Fibroblast of skin of right biceps (primary cell): ENCODE measurements at regions not wholly inside any gene's neighbourhood (a gene's known extent, or its start where the extent isn't known, plus 50 kb on each side); places are given as distances from the start of the nearest gene placed in this dataset.

ENCODE experiments used
- DNase-seq: peaks from one replicate; pipeline ENCODE4 v3.0.0-alpha.2; 2013

DNA sequence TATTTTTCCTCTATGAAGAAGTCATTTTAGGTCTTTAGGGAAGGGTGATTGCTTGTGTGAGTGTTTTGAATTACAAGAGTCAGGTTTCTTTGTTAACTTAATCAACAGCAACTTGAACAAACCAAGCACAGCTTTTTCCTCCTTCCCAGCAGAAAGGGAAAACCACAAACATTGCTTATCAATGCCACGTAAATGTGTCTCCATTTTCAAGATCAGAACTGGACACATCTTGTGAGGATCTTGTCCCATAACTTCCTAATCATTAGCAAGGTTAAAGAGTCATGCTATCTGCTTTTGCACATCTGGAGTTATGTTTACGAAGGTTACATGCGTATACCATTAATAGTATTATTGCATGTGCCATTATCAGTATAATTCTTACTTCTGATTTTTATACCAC lies 248.0 kb upstream of the FLRT2 start:
- no peak for DNase-seq

DNA sequence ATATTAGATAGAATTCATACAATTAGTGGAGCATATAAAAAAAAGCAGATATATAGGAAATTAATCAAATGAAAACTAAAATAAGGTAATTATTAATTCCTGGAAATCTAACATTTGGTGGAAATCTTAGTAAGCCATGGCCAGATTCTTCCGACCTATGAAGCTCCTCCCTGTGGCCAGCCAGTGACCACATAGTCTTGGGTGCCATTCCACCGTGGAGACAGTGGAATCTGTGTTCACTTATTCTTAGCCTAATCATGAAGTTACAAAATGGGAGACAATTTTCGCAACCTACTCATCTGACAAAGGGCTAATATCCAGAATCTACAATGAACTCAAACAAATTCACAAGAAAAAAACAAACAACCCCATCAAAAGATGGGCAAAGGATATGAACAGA lies 241.9 kb upstream of the FLRT2 start:
- DNase-seq, result no peak

DNA sequence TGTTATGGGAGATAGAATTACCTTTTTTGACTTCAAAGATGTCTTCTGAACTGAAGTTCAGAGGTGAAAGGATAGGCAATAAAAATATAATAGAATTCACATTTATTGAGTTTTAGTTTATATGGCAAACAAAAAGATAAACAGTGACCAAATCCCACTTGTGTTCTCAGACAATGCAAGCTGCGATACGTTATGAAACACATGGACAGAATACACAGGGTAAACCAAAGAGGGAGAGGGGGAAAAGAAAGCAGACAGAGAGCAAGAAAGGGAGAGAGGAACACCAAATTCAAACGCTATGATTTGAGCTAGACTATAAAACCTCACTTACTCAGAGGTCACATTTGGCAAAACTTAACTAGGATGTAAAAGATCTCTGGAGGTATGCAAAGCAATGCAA lies 238.2 kb upstream of the FLRT2 start:
- DNase-seq, result no peak

DNA sequence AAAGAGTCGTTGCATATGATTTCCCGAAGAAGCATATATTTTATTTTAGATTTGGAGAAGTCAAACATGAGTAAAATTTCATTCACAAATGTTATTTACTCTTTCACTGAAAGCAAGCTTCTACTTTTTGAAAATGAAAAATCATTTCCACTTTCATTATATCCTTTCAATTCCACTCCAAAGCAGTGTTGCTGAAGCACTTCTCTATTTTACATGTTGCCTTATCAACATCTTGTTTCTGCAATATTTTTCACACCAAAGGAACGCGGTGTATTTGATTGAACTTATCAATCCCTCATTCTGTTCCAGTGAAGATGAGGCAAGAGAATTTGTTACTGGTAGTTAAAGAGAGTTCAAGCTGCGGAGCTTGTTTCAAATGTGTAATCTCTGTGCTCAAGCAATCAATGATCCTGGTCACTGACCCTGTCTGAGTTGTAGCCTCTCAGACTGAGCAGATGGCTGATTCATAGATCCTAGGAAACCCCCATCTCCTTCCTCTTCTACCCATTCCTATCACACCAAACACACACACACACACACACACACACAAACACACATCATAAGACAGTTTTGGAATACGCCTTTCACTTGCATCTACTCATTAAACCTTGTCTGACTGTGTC lies 236.2 kb upstream of the FLRT2 start:
- DNase-seq, result no peak

DNA sequence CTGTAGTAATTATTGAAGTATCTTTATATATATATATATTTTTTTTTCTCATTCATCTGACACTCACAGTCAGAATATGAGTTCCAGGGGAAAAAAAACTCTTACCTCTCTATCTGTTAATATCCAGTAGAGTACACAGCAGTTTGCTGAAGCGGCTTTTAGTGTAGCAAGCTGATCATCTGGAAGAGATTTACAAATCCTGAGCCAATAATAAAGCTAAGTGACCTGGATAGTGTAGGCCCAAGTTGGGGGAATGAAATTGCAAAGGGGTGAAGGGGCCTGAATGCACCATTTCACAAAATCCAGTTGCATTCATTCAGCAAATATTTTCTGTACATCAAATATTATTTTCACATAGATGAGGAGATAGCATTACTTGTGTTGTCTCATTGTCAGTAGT lies 234.6 kb upstream of the FLRT2 start:
- no peak for DNase-seq

DNA sequence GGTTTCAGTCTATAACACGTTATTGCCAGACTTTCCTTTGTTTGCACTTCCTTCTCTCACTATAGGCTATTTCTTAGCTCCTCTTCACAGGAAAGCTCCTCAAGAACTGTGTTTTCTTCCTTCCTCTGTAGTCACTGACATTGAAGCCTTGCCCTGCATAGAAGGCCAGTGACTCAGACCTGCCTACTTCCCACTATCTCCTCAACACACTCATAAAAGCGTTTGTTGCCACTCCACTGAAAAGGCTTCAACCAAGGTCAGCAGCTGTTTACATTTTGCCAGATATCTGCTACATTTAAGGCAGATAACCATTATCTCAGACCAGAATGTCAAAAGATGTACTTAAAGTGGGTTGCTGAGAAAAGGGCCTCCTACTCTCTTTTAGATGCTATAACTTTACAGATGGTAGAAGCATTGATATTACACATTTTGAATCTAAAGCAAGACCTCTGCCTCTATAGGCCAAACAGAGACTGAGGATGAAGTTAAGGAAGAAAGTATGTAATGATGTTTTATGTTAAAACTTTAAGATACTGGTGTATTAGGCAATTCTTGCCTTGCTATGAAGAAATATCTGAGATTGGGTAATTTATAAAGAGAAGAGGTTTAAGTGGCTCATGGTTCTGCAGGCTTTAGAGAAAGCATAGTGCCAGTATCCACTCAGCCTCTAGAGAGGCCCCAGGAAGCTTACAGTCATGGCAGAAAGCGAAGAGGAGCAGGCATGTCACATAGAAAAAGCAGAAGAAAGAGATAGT lies 233.3 kb upstream of the FLRT2 start:
- DNase-seq, result peak; percentile 36

DNA sequence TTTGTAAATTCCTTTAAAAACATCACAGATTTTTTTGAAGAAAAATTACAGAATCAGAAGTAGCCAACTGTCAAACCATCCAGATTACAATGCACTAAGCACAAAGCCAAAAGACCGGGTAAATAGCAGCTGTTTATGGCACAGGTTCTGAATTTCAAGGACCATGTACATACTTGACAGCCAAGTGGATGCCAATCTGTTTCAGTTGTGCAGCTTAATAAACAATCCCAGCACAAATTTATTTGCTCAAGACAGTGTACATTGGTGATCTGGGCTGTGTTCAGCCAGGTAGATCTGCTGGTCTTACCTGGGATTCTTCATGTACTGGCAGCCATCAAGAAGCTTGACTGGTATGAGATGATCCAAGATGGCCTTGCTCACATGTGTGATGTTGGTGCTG lies 229.8 kb upstream of the FLRT2 start:
- no peak for DNase-seq

DNA sequence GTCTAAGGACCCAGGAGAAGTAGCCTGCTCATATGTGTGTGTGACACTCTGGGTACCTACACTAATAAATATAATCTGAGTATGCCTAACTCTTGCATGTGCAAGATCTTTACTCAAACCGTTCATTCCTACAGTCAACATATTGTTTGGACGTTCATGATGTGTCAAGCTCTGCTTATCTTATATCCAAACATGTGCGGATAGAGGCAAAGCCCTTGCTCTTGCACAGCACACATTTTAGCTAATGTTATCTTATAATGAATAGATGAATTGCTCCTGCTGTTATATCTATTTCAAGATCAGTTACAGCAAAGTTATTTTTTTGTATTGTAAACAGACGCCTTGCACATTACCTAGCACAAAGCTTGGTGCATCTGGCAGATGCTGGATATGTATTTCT lies 228.4 kb upstream of the FLRT2 start:
- no peak for DNase-seq

DNA sequence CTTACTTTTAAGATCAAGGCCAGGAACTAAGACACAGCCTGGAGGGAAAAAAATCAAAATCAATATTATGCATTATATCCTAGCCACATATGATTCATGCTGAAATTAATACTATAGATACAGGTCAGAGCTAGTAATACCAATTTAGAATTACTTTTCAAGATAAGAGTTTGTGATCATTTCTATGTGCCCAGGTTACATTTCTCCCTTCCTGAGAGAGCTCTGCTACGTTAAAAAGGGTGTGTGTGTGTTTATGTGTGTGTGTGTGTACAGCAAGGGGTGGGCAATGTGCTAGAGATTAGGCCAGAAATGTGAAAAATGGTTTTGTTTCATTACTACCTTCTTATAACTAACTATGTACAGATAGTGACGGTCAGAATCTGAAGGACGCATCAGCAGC lies 223.9 kb upstream of the FLRT2 start:
- DNase-seq, result no peak

DNA sequence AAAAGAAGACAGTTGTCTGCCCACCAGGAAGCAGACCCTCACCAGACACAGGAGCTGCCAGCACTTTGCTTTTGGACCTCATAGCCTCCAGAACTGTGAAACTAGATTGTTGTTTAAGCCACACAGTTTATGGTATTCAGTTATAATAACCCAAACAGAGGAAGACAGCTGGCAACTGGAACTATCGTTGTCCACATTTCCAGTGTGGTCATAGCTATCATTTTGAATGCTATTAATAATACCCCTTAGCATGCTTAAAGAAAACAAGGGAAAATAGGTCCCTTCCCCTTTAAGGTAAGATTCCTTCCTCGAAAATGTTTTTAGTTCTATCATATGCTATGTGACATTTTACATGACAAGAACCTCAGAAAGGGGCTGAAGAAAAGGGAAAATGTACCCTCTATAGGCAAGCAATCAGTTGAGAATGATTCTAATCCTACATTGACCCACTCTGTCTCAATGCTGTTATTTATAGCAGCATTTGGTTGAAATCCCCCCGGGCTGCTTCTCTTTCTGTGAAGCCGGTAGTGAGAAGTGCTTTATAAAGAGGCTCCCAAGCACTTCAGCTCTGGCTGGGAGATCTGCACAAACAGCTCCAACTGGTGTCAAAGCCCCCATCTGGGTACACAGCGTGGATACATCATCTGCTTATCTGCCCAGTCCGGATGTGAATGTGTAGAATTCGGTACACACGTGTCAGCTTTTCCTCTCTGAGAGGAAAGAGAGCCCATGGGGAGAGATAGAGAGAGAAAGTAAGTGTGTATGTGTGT lies 221.2 kb upstream of the FLRT2 start:
- DNase-seq, result peak; percentile 2

DNA sequence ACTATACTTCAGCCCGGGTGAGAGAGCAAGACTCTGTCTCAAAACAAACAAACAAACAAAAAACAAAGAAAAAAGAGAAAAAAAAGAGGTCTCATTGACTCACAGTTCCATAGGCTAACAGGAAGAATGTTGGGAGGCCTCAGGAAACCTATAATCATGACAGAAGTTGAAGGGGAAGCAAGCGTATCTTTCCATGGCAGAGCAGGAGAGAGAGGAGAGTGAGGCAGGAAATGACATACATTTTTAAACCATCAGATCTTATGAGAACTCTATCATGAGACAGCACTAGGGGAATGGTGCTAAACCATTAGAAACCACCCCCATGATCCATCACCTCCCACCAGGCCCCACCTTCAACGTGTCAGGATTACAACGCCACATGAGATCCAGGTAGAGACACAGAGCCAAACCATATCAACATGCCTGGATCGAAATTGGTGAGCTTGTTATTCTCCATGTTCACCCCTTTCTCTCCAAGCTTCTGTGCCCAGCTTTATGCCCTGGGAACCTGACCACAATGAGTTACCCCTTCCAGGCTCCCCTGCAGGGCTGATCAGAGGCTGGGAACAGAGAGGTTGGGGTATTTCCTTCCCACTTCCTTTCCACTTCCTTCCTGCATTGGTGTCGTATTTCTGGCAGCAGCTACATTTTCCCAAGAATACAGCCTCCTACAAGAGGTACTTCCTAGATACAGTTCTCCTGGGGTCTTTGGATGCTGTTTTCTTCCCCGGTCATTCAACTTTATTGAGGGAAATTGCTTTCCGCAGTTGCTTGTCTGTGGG lies 219.3 kb upstream of the FLRT2 start:
- peak; percentile 8 for DNase-seq

DNA sequence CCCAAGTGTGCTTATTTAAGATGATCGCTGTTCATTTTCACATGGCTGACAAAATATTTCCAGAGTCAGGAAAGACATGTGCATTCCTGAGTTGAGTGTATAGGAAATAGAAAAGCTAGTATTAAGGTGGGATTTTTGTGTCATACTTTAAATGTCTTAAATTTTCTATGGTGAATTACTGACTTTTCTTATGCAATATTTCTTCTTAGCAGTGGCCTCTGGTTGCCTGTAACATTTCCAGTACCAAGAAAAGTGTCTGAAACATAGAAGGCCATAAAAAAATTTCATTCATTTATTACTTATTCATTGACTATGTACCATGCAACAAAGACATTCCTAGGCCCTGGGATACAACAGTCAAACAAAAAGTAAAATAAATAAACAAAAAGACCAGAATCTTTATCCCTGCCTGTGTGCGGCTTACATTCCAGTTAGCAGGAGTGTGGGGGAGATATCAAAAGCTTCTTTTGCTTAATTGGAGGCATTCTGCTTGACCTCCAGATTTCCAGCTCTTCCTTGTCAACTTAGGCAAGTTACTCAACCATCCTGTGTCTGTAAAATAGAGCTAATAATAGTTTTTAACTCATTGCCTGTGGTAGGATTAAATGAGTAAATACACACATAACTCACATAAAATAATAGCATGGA lies 216.3 kb upstream of the FLRT2 start:
- peak; percentile 80 for DNase-seq

DNA sequence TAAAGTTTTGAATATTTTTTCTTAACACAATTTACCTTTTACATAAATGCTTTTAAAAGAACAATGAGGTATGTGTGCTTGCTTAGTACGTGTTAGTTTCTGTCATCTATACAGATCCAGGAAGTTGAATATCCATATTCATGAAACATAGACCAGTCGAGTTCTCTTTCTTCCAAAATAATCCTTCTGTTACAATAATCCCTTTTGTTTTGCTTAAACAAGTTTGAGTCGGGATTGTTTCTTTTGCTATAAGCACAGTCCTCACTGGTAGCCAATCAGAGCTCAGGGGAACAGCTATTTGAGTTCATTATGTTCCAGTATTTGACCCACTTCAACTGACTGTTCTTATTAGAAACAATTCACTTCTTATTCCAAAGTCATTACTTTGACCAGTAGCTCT lies 214.7 kb upstream of the FLRT2 start:
- no peak for DNase-seq

DNA sequence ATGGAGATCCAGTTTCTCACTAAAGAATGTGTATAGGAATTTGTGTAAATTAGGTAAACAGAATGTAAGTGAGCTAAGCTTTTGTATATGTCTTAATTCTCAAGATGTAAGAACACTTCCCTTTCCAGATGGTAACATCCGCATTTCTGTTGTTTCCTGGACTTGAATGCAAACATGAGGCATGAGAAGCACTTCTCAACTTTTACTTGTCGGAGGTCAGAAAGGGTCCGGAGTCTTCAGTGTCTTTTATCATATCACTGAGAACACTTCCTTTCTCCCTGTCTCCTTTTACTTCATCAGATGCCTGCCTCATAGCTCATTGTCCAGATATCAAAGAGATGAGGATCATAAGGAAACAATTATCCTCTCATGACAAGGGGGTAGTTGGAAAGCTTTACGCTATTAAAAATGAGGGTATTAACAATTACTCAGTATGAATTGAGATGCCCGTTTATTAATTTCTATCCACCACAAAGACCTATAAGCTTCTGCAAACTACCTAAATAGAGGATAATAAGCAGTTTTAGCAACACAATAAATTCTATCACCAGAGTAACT lies 214.1 kb upstream of the FLRT2 start:
- DNase-seq, result peak; percentile 33

DNA sequence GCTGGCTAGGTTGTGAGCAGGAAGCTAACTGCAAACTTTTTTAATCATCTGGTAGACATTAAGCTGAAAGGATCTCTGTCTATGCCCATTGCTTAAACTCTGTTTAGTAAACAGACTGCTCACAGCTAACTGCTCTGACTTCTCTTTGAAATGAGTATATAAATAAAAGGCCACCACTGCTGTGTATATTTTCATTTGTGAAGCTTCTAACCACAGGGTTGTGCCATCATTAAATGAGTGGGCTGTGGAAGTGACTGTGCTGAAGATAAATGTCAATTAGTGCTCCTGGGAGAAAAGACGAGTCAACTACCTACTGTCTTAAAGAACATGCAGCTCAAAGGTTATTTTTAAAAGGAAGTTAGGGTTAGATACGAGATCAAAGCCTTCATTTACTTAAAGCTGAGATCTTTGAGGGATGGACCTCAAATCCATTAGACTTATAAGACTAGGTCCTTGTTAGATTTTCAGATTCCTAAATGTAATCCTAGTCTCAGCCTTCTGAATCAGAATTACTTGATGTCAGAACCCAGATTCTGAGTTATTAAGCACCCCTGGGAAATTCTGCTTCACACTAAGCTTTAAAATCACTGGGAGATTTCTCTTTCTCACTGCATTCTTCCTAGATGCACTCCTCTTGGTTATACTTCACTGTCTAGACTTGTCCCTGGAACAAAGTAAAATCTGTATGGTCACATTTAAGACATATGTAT lies 213.1 kb upstream of the FLRT2 start:
- peak; percentile 51 for DNase-seq

DNA sequence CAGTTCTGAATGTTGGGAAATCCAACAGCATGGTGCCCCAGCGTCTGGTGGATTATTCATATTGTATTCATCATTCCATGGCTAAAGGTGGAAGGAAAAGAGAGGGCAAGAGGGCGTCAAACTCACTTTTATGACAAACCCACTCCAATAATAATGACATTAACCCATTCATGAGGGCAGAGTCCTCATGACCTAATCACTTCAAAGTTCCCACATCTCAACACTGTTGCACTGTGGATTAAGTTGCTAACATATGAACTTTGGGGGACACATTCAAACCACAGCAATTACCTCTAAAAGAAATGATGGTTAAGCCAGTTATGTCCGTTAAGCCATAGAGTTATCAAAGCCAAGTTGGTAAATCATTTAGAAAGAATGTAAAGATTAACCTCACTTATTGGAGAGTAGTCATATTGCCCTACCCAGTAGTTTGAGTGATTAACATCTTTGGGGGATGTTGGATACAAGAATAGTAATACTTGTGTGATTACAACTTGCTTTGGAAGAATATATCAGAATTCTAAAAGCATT lies 212.4 kb upstream of the FLRT2 start:
- DNase-seq, result peak; percentile 82

DNA sequence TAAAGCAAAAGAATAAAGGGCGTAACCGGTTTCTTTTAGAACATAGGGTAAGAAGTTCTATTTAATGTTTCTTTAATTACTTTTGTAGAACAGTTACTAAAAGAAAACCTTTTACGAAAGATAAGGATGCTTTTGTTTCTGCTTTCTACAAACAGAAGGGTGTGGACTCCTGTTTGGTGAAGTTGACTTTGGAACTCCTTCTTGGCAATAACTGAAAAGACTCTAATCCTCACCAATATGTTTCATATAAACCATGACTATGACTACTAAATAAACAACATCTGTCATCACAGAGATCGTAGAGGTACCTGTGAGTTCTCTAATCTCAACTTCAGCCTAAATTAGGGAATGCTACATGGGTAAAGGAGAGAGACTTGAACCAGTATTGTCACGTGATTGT lies 210.8 kb upstream of the FLRT2 start:
- DNase-seq, result no peak

DNA sequence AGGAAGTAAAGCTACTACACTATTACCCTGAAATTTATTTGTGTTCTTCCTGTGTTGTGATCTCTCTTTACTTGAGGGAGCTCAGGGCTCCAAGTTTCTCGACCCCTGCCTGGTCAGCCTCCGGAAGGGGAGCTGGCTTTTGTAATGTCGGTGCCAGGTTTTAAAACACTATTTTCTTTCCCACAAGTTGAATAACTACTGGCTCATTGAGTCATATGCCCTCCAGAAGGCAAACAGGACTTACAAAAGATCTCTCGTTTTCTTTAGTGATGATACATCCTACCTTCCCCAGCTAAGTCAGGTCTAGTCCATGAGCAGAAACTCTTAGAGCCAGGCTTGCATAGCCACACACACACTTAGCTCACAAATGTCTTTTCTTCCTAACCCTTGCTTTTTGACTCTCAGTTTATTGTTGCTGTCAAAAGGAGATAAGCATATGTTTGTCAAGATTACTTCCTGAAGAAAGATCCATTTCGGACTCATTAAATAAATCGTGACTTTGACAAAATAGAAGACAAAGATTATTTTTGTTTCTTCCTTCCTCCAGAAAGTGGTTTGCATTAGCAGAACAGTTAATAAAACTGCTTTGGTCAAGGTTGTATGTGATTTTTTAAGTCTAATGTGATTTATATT lies 209.8 kb upstream of the FLRT2 start:
- DNase-seq, result peak; percentile 38

DNA sequence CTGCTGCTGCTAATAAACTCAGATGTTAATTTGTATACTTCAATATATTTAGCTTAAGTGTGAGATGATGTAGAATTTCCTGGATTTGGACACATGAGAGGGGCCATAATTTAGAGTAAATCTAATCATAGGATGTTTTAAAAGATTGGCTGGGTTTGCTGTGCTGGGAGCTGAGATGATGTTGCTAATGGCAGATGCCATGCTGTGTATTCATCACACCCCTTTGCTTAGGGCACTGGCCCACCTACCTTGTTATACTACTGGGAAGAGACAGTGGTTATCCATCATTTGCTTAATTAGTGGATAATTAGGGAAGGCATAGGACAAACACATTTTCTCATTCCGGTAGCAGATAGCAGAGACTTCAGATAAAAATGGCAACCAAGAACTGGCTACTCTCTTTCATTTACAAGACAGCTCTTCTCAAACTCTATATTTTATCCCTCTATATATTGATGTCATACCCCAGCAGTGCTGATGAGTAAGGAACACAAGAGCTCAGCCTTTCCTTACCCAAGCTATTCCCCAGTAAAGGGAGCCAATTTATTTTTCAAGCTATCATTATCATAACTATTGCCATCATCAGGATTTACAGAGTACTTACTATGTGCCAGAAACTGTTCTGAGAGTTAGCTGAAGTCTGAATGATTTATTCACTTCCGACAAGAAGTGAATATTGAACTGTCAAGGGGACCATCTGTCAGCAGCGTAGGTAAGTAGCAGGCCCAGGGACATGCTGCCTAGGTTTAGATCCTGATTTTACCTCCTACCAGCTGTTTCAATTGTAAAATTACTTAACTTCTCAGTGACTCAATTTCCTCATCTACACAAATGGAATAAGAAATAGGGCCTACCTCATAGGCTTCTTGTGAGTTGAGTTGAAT lies 204.6 kb upstream of the FLRT2 start:
- no peak for DNase-seq

DNA sequence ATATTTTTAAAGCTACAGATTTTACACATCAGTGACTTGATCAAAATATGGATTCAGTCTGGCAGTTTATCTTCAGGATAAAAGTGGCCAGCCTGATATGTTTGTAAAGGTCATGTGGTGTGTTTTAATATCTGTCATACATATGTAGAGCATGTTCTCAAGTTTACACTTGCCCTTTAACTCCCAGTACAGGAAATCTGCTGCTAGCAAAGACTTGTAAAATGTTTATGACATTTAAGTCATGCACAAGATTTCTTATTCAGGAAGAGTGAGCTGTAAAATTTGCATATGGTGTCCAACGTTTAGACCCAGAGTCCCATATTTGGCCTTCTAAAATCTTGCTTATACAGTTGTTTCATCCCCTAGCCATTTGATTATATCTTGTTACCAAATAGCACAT lies 197.5 kb upstream of the FLRT2 start:
- no peak for DNase-seq
